GM19035 (cell line): ENCODE measurements at regions not wholly inside any gene's neighbourhood (a gene's known extent, or its start where the extent isn't known, plus 50 kb on each side); places are given as distances from the start of the nearest gene placed in this dataset.
"Not testable (repeated sequence)": the region's sequence is repeated elsewhere in the genome, so short reads cannot be mapped to it uniquely, and the experiment has no call there.

Experiments
- ATAC-seq: cut with Tn5 transposase; IDR thresholded peaks from one replicate; pipeline ENCODE4 v1.9.1; 2021; ENCODE audit not compliant: unreplicated experiment

DNA sequence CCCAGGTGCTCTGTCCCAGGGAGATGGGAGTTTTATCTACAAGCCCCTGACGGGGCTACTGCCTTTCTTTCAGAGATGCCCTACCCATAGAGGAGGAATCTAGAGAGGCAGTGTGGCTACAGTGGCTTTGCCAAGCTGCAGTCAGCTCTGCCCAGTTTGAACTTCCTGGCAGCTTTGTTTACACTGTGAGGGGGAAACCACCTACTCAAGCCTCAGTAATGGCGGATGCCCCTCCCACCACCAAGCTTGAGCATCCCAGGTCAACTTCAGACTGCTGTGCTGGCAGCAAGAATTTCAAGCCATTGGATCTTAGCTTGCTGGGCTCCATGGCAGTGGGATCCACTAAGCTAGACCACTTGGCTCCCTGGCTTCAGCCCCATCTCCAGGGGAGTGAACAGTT lies 53.1 kb upstream of the TMEM252 start:
- not testable (repeated sequence) for ATAC-seq

DNA sequence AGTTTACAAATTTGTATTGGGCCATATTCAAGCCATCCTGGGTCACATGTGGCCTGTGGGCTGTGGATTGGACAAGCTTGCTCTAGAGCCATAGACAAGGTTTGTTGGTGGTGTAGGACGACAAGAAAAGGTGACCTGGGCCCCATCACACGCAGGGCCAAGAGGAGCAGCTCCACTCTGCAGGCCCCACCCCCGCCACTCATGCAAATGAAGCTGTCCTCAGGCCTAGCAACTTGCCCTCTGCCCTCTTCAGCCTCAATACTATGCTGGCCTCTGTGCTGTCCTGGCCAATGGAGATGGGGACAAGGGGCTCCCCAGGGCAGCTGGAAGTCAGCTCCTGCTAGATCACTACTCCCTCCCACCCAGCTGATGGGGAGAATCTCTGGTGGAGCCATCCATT lies 55.2 kb upstream of the TMEM252 start:
- ATAC-seq = no peak

DNA sequence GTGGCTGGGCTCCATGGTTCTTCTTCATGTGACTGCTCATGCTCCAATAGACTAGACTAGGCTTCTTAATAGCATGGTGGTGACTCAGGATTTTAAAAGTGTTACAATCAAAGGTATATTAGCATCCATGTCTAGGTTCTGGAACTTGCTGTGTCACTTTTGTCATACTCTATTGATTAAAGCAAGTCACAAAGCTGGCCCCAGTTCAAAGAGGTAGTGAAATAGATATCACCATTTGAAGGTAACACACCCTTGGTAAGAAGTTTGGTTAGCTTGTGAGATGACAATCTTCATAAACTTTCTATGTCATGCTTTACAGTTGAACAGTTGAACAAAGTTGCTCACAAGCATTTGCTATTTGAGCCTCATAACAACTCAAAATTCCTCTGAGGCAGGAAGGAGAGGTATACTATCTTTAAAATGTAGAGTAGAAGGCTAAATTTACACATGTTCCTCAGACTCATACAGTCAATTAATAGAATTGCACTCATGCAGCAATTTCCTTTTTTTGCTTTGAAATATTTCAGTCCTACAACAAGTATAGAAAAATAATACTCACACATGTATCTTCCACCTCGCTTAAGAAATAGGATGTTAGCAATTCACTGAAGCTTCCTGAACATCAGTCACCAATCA lies 56.8 kb upstream of the TMEM252 start:
- ATAC-seq = no peak

GRCh38 chr9:68599826-68600225 lies 59.1 kb upstream of the TMEM252 start:
- no peak for ATAC-seq

- no peak for ATAC-seq
Observed at GRCh38 chr9:68601081-68601480, 60.4 kb upstream of the TMEM252 start.

DNA sequence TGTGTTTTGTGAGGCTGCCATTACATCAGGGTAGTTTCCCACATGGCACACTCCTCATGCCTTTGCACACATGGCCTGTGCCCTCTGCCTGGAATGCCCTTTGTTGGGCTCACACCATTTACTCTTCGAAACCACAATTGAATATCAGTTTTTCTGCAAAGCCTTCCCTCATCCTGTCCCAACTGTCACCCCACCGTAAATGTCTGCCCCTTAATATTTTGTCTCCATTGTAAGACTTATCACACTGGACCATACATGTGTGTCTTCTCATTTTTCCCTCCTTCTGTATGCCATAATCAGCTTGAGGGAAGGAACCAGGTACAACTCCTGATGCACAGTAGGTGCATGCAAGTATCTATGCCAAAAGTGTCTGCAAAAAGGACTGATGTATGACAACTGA lies 62.7 kb upstream of the TMEM252 start:
- ATAC-seq = no peak

DNA sequence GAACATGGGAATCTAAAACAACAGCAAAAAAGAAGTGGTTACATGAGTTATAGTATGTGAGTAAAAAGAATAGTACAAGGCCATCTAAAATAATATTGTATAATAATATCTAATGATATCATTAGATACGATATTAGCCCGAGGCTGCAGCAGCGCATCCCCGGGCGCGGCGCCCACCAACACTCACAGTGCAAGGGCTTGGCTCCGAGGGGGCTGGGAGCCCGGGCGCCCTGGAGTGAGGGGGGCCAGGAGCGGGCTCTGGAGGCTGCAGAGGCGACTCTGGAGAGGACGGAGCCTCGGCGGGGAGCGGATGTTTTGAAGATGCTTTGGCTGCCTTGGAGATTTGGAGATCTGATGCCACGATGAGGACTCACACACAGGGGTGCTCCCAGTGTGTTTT lies 68.1 kb upstream of the TMEM252 start:
- ATAC-seq = no peak

DNA sequence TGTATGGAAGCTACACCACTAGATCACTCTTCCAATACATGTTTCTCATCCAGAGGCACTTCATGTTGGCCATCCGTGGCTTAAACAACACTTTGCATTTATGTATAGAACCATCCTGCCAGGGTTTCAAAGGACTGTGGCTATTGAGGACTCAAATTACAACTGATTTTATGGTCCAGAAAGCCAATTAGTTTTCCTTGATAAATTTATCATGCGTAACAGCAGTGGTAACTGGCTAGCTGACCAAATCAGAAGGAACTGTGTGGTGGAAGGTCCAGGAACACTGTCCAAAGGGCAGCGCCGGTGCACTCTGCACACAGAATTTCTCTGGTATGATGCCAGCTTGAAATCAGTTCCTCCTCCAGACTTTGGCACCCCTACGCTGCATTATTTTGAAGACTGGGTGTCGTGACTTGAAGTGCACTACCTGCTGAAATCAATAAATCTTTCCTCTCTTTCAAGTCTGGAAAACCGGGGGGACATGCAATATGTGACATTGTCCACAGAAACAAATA lies 69.3 kb upstream of the TMEM252 start:
- no peak for ATAC-seq

- no peak for ATAC-seq
Observed at GRCh38 chr9:68614121-68614520, 73.4 kb upstream of the TMEM252 start.

GRCh38 chr9:68617011-68617410 lies 76.3 kb upstream of the TMEM252 start:
- ATAC-seq = not testable (repeated sequence)

DNA sequence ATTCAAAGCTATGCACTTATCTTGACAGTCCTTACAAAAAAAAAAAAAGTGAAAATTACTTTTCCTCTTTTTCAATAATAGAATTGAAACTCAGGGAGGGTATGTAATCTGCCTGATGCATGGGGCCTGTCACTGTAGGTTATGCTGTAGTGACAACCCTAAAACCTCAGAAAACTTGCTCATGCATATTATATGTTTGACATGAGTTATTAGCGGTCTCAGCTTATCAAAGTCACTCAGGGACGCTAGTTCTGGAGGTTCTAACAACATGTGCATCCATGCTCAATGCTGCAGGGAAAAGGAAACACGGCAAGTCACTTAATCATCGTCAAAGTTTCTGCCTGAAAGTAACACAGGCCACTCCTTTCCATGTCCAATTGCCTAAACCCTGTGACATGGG lies 78.4 kb upstream of the TMEM252 start:
- ATAC-seq = no peak

DNA sequence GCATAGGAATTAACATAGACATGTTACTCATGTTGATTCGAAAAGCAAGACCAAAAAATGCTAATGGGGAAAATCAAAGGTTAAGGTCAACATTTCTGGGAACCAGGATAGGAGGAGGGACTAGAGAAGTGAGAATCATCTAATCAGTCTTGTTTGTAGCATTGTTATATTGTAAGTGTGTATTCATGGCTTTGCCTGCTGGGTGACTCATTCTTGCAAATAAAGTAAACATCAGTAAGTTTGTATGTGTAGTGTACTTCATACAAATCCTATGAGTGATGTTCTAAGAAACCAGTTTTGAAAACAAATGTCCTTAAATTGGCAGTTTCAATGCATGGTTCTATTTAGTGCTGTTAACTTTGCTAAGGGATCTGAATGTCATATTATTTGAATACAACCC lies 79.0 kb upstream of the TMEM252 start:
- ATAC-seq = no peak

DNA sequence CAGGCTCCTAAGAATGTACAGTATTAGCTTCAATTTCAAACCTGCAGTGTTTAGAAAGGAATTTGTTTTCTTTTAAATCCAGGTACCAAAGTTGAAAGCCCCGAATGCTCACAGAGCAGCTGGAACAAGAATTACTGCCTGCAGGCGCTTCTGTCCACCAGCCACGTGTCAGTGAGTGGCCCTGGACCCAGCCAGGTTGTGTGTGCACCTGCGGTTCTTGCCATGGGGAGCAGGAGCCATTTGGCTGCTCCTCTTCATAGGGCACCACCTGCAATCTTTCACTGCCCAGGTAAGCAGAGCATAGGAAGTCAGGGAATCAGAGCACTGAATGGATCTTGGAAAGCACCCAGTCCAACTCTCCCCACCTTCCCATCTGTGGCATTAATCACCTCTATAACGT lies 79.5 kb upstream of the PIP5K1B start:
- no peak for ATAC-seq

DNA sequence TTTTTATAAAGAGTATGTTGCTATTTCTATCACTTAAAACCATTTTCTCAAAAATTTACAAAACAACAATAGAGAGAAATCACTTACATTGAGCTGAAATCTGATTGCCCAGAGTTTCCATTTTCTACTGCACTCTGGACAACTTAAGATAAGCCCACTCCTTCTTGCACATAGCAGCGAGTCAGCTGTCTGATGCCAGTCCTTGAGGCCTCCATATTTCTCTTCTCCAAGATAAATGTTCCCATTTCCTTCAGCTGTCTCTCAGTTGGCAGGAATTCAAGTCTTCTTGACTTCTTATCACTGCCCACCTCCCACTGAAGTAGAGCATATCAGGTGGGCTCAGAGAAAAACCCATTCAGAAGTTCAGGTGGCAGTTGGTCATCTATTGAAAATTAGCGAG lies 78.5 kb upstream of the PIP5K1B start:
- no peak for ATAC-seq

- no peak for ATAC-seq
Observed at GRCh38 chr9:68627104-68627503, 77.9 kb upstream of the PIP5K1B start.

GRCh38 chr9:68627594-68627993 lies 77.4 kb upstream of the PIP5K1B start:
- no peak for ATAC-seq

DNA sequence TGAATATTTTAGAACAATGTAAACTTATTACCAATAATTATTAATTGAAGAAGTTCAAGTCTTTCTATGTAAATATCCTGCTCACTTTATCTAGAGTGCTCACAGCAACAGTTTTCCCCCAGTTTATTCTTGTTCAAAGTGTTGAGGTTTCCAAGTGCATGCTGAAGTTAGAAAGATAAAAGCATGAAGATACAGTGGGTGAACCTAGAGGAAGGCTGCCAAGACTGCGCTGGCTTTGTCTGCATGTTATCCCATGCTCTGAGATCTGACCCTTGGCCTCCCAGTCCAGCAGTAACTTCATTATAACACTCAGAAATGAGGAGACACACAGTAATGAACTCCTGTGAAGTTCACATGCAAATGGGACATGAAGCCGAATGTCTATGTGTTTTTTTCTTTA lies 76.0 kb upstream of the PIP5K1B start:
- ATAC-seq = no peak

- ATAC-seq = no peak
Observed at GRCh38 chr9:68631811-68632210, 73.2 kb upstream of the PIP5K1B start.

GRCh38 chr9:68637020-68637419 lies 68.0 kb upstream of the PIP5K1B start:
- ATAC-seq = no peak

DNA sequence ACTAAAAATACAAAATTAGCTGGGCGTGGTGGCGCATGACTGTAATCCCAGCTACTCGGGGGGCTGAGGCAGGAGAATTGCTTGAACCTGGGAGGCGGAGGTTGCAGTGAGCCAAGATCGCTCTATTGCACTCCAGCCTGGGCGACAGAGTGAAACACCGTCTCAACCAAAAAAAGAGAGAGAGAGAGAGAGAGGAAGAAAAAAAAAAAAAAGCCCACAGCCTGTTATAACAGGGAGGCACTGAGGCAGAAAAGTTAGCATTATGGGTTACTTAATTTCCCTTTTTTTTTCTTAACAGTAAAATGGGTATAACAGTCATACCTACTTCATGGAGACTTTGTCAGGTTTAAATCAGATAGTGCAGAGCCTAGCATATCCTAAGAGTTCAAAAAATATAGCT lies 65.8 kb upstream of the PIP5K1B start:
- ATAC-seq = not testable (repeated sequence)

GRCh38 chr9:68640421-68641089 lies 64.5 kb upstream of the PIP5K1B start:
- no peak for ATAC-seq

GRCh38 chr9:68643901-68644809 lies 60.9 kb upstream of the PIP5K1B start:
- ATAC-seq = peak; percentile 51
